ENCODE measurements at regions not wholly inside any gene's neighbourhood (a gene's known extent, or its start where the extent isn't known, plus 50 kb on each side); places are given as distances from the start of the nearest gene placed in this dataset.

DNA sequence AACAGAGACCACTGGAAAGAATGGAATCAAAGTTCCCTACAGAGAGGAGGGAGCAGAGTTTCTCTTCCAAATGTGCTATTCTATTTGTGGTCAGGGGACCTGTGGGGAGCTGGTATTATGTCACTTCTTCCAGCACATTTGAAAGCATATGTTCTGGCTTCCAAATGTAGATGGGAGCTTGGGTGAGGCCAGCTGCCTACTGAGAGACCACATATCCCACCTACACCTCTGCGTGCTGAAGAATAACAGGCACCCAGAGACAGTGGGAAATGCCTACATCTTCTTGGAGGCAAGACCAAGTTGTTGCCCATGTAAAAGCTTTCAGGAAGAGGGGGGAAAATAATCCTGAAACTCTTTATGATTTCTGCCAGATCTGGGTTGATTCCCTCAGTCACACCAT, 286.8 kb upstream of the UMPS start:
- H3K4me1 ChIP-seq (ENCODE audit: insufficient read depth, low read length): no peaks in the 10 kb centered on the region
- H3K4me3 ChIP-seq (ENCODE audit: low read length): no peak overlapping the region
- H3K27me3 ChIP-seq (ENCODE audit: insufficient read depth, low read length): no peaks in the 10 kb centered on the region
- no peaks in the 10 kb centered on the region for H3K9me3 ChIP-seq (ENCODE audit: low read depth, low read length)

DNA sequence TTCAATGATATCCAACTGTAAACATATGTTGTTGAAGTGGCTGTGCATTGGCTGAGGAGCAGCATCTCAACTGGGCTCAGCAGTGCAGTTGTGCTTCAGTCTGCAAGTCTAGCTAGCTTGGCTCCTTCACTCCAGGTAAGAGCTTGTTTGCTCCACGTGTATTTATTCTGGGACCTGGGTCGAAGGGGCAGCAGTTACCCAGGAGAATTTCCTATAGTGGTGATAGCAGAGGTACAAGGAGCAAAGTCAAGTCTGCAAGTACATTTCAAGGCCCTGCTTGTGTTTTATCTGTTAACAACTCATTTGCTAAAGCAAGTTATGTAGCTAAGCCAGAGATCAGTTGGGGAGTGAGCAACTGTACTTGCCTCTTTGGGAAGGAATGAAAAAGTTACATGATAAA, 286.2 kb upstream of the UMPS start:
- H3K27me3 ChIP-seq (ENCODE audit: insufficient read depth, low read length): no peaks in the 10 kb centered on the region
- no peak overlapping the region for H3K4me3 ChIP-seq (ENCODE audit: low read length)

DNA sequence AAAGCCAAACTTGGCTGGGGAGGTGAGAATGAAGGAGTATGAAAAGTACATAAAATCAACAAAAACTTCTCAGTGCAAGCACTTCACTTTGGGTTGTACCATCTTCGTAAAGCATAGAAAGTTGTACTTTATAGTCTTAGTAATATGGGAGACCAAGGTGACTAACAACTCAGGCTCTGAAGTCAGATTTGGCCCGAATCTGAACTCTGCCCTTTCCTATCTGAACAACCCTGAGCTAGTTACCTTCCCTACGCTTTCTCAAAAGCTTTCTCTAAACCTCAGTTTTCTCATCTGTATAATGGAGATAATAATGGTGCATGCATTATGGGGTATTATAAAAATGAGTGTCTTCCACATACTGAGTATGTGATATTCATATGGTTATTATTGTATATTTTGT, 285.4 kb upstream of the UMPS start:
- no peak overlapping the region for H3K4me3 ChIP-seq (ENCODE audit: low read length)
- no peaks in the 10 kb centered on the region for H3K4me1 ChIP-seq (ENCODE audit: insufficient read depth, low read length)
- H3K27me3 ChIP-seq (ENCODE audit: insufficient read depth, low read length): no peaks in the 10 kb centered on the region
- H3K9me3 ChIP-seq (ENCODE audit: low read depth, low read length): no peaks in the 10 kb centered on the region

More for the DNA sequence above, 286.2 kb upstream of the UMPS start:
- Histone ChIP-seq H3K4me1 (ENCODE audit: insufficient read depth, low read length) (no peaks in the 10 kb centered on the region), H3K9me3 (ENCODE audit: low read depth, low read length) (no peaks in the 10 kb centered on the region)

DNA sequence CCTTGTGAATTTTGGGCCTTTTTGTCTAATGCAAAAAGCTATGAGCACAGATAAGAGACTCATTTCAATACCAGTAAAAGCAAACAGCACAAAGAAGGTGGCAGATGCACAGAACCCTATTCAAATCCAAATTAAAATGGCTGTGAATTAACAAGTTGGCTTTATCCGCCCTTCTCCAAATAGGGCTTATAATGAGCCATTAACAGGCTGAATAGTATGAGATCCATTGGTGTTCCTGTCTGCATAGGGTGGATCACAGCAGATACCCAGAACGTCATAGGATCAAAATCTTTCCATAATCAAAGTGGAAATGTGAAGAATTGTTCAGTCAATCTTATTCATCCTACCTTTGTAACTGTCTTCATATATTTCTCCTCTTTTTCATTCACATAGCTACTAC, 282.4 kb upstream of the UMPS start:
- H3K9me3 ChIP-seq (ENCODE audit: low read depth, low read length): no peaks in the 10 kb centered on the region
- H3K4me1 ChIP-seq (ENCODE audit: insufficient read depth, low read length): no peaks in the 10 kb centered on the region
- no peaks in the 10 kb centered on the region for H3K27me3 ChIP-seq (ENCODE audit: insufficient read depth, low read length)
- no peak overlapping the region for H3K4me3 ChIP-seq (ENCODE audit: low read length)

DNA sequence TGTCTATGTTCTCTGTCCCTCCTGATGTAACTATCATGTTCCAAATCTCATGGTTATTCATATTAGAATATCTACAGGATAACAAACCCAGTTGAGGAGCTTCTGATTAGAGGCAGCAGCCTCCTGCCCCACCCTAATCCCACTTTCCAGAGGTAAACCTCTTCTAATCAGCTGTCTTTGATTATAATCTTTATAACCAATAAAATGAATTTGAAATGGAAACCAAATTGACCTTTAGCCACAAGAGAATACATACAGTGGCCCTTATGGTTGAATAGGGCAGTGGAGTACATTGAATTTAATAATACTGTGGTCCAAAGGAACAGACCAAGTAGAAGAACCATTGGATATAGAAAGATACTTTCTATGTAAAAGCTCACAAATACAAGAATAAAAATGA, 281.3 kb upstream of the UMPS start:
- H3K4me1 ChIP-seq (ENCODE audit: insufficient read depth, low read length): no peaks in the 10 kb centered on the region
- no peaks in the 10 kb centered on the region for H3K9me3 ChIP-seq (ENCODE audit: low read depth, low read length)
- no peaks in the 10 kb centered on the region for H3K27me3 ChIP-seq (ENCODE audit: insufficient read depth, low read length)
- H3K4me3 ChIP-seq (ENCODE audit: low read length): no peak overlapping the region

DNA sequence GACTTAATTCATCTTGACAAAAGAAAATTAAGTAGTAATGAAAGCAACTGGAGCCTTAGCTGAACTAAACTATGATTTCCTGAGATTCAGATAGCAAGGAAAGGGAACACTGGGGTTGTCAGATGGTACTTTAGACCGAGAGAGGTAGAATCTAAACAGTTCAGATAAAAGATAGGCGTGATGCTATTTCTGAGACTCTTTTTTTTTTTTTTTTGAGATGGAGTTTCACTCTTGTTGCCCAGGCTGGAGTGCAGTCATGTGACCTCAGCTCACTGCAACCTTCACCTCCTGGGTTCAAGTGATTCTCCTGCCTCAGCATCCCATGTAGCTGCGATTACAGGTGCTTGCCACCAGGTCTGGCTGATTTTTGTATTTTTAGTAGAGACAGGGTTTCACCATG, 279.9 kb upstream of the UMPS start:
- H3K9me3 ChIP-seq (ENCODE audit: low read depth, low read length): no peaks in the 10 kb centered on the region
- no peak overlapping the region for H3K4me3 ChIP-seq (ENCODE audit: low read length)
- H3K27me3 ChIP-seq (ENCODE audit: insufficient read depth, low read length): no peaks in the 10 kb centered on the region
- no peaks in the 10 kb centered on the region for H3K4me1 ChIP-seq (ENCODE audit: insufficient read depth, low read length)

DNA sequence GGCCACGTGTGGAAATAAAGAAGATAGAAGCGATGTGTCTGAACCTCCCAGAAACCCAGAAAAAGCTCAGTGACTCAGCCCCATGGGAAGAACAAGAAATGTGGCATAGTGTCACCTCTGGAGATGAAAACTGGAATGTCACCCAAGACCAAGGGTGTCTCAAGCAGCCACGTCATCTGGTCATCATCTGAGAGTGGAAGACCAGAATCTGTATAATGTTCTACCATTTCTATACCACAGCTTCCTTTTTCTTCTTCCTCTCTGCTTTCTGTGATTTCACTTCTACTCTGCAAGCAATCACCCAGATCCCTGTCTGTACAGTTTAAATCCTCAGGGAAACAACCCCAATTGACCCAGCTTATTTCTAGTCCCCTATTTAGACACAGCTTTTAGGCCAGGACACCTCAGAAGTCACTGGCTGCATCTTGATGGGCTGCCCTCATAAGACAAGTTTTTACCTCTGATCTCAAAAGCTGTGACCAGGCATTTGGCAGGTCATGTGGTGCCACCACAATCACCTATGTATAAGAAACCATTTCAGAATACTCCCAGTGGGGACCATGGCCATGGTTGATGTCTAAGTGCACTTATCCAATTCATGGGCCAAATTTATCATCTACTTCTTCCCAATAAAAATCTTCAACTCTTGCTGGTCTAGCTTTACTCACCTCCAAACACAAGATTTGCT, 278.5 kb upstream of the UMPS start:
- Histone ChIP-seq H3K27me3 (ENCODE audit: insufficient read depth, low read length) (no peaks in the 10 kb centered on the region), H3K4me3 (ENCODE audit: low read length) (no peak overlapping the region), H3K4me1 (ENCODE audit: insufficient read depth, low read length) (no peaks in the 10 kb centered on the region), H3K9me3 (ENCODE audit: low read depth, low read length) (no peaks in the 10 kb centered on the region)

DNA sequence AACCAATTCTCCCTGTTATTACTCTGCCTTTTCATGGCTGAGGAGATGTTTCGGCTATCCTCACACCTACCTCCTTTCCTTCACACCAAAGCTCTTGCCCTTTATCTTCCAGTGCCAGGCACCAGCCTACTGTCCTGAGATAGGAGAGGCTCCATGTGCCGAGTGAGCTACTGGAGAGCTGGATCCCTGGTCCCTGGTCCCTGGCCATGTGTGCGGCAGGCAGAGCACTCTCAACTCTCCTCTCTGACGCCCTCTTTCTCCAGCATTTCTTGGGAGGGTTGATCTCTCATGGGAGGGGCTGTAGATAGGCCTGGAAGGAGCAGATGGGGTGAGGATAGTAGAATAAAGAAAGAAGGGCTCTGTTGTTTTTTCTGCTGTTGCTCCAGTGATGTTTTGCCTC, 277.1 kb upstream of the UMPS start:
- Histone ChIP-seq H3K4me1 (ENCODE audit: insufficient read depth, low read length) (no peaks in the 10 kb centered on the region), H3K9me3 (ENCODE audit: low read depth, low read length) (no peaks in the 10 kb centered on the region), H3K27me3 (ENCODE audit: insufficient read depth, low read length) (no peaks in the 10 kb centered on the region), H3K4me3 (ENCODE audit: low read length) (no peak overlapping the region)

DNA sequence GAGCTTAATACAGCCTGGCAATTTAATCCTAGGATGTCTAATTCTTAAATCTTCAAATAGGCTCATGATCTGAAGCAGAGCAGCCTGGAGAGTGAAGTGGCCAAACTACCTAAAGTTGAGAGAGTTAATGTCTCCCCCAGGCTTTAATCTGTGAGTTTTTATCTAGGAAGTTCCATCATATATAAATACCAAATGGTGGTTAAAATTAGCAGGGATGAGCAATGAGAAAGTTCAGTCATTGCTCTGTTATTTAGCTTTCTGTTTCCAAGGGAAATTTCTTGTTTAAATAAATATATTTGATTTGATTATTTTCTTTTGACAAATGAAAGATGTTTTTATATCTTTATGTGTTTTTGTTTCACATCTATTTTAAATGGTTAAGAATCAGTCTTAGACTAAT, 274.4 kb upstream of the UMPS start:
- Histone ChIP-seq H3K4me3 (ENCODE audit: low read length) (no peak overlapping the region), H3K4me1 (ENCODE audit: insufficient read depth, low read length) (no peaks in the 10 kb centered on the region), H3K9me3 (ENCODE audit: low read depth, low read length) (no peaks in the 10 kb centered on the region), H3K27me3 (ENCODE audit: insufficient read depth, low read length) (no peaks in the 10 kb centered on the region)

DNA sequence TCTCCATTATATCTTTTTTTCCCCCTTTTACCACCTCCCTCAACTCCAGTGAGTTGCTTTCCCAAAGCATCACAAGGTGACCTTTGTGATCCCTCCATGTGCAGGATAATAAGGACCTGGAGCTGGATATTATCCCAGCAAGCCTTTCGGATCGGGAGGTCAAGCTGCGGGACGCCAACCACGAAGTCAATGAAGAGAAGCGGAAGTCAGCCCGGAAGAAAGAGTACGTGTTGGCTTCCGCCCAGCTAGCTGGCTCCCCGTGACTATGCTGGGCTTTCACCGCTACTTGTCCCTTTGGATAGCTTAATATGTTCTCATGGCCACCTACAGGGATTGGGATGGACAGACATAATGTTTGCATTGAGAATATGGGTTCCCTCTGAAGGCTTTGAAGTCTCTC, 273.7 kb upstream of the UMPS start:
- no peaks in the 10 kb centered on the region for H3K4me1 ChIP-seq (ENCODE audit: insufficient read depth, low read length)
- no peaks in the 10 kb centered on the region for H3K9me3 ChIP-seq (ENCODE audit: low read depth, low read length)
- no peak overlapping the region for H3K4me3 ChIP-seq (ENCODE audit: low read length)

DNA sequence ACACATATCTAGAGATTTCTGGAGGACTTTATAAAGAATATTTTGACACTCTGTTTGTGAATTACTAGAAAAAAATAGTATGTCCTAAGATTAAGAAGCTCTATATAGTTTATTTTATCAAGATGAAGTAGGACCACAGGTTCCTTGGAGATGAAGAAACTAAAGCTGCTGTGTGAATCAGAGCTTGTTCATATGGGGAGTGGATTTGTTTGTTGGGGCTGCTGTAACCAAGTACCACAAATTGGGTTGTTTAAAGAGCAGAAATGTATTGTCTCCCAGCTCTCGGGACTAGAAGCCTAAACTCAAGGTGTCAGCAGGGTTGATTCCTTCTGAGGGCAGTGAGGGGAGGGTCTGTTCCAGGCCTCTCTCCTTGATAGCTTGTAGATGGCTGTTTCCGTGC, 270.6 kb upstream of the UMPS start:
- Histone ChIP-seq H3K4me1 (ENCODE audit: insufficient read depth, low read length) (no peaks in the 10 kb centered on the region), H3K4me3 (ENCODE audit: low read length) (no peak overlapping the region), H3K27me3 (ENCODE audit: insufficient read depth, low read length) (no peaks in the 10 kb centered on the region), H3K9me3 (ENCODE audit: low read depth, low read length) (no peaks in the 10 kb centered on the region)

More for the DNA sequence above, 273.7 kb upstream of the UMPS start:
- no peaks in the 10 kb centered on the region for H3K27me3 ChIP-seq (ENCODE audit: insufficient read depth, low read length)

DNA sequence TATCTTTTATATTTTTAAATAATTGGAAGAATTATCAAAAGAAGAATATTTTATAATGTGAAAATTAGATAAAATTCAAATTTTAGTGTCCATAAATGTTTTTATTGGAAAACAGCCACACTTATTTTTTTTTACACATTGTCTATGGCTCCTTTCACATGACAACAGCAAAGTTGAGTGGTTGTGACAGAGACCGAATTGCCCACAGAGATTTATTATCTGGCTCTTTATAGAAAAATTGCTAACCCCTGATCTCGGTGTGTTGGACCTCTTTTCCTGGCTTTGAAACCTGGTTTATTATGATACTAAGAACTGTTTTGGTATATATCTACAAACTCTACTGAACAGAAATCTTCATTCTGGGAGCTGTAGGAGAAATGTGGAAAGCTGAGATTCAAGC, 269.1 kb upstream of the UMPS start:
- Histone ChIP-seq H3K4me3 (ENCODE audit: low read length) (no peak overlapping the region), H3K27me3 (ENCODE audit: insufficient read depth, low read length) (no peaks in the 10 kb centered on the region), H3K4me1 (ENCODE audit: insufficient read depth, low read length) (no peaks in the 10 kb centered on the region), H3K9me3 (ENCODE audit: low read depth, low read length) (no peaks in the 10 kb centered on the region)

DNA sequence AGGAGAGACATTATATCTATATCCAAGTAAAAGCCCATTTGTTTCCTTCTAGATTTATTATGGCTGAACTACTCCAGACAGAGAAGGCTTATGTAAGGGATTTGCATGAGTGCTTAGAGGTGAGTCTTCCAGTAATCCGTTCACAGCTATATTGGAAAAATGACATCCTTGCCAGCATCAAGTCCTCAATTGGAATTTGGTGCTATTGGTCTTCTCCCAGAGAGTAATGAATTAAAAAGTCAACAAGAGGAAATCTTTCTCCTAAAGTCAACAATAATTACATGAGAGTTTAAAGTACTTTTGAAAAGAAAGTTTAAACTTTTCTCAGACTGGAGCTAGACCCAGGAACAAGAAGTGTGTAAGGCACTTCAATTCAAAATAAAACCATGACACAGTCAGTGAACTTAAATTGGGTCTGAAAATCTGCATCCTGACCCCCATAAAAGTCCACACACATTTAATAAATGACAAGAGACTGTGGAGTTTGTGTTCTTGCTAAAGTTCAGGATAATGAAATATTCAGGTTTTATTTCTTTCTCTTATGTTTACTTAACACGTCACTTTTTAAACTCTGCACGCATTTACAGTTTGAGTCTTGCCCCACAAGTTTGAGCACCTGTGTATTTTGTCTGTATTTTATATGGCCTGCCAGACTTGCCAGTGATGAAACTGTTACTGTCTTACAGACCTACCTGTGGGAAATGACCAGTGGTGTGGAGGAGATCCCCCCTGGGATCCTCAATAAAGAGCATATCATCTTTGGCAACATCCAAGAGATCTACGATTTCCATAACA, 268.2 kb upstream of the UMPS start:
- H3K4me3 ChIP-seq (ENCODE audit: low read length): no peak overlapping the region
- H3K27me3 ChIP-seq (ENCODE audit: insufficient read depth, low read length): no peaks in the 10 kb centered on the region
- no peaks in the 10 kb centered on the region for H3K4me1 ChIP-seq (ENCODE audit: insufficient read depth, low read length)
- no peaks in the 10 kb centered on the region for H3K9me3 ChIP-seq (ENCODE audit: low read depth, low read length)

DNA sequence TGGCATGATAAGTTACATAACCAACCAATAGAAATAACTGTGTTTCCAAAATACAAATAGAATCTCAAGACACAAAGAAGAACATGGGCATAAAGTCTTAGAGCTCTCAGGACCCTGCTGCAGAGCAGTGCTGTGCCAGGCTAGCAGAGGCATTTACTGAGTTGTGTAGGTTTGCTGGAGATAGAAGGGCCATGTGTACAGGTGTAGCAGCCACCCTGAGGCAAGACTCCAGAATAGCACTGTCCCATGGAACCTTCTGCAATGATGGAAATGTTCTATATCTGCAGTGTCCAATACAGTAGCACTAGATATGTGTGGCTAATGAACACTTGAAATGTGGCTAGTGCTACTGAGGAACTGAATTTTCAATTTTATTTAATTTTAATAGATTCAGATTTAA, 267.0 kb upstream of the UMPS start:
- Histone ChIP-seq H3K4me3 (ENCODE audit: low read length) (no peak overlapping the region), H3K9me3 (ENCODE audit: low read depth, low read length) (no peaks in the 10 kb centered on the region), H3K4me1 (ENCODE audit: insufficient read depth, low read length) (no peaks in the 10 kb centered on the region), H3K27me3 (ENCODE audit: insufficient read depth, low read length) (no peaks in the 10 kb centered on the region)

DNA sequence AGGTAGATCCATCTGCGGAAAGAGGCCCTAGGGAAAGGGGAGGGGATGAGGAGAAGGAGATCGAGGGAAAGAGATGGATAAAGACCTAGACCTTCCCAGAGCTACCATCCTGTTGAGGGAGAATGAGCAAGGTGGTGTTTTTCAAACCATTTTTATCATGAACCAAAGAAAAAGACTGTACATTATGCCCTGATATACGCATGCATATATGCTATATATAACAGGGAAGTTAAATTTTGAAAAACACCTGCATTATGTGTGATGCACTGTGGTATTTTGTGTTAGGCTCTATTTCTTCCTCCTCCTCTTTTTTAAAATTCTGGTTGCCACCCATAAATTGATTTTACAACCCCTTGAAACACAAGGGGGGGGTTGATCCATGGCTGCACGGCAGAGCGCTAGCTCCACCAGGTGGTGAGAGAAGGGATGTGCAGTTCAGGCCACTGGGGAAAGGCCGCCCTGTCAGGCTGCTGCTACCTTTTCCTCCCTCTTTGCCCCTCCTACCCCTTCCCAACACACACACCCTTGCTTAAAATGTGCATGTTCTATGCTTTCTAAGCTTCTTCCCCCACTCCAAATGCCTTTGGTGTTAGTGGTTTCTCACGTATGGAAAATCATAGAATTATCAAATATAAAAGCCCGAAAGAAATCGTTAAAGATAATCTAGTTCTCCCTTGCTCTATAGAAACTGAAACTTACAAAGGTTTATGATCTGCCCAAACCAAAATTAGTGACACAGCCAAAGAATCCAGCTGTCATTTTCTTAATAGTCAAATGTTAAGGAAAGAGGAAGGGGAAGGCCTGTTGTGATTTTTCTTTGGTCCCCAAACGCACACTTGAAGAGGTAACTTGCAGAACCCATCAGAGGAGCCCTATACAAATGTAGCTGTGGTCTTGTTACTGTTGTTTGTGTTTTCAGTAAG, 262.0 kb upstream of the UMPS start:
- Histone ChIP-seq H3K27me3 (ENCODE audit: insufficient read depth, low read length) (peaks cover 5% of the 10 kb centered on the region), H3K9me3 (ENCODE audit: low read depth, low read length) (no peaks in the 10 kb centered on the region), H3K4me1 (ENCODE audit: insufficient read depth, low read length) (no peaks in the 10 kb centered on the region), H3K4me3 (ENCODE audit: low read length) (no peak overlapping the region)

Measured in mononuclear cell (primary cell).